Neural cell (in vitro differentiated cells): ENCODE measurements at regions not wholly inside any gene's neighbourhood (a gene's known extent, or its start where the extent isn't known, plus 50 kb on each side); places are given as distances from the start of the nearest gene placed in this dataset.

Experiments
- H2AFZ ChIP-seq: fragments of 200-600, 300-800 bp; sonication (generic), shearing (Covaris generic); 2 replicates; pipeline ENCODE4 v1.6.0; 2014; ENCODE audit warnings: low read depth, mild to moderate bottlenecking, antibody characterized with exemption, low read length, moderate library complexity
- H3F3A ChIP-seq: fragments of 200-600 bp; shearing (Covaris generic); 2 replicates; pipeline ENCODE4 v1.6.1; 2016; ENCODE audit warnings: mild to moderate bottlenecking, moderate library complexity, mixed read lengths, antibody characterized with exemption, low read length; ENCODE audit not compliant: insufficient read depth, poor library complexity, severe bottlenecking
- H3K27ac ChIP-seq: fragments of 200-600, 300-800 bp; sonication (generic), shearing (Covaris generic); 2 replicates; pipeline ENCODE4 v1.5.1; 2014; ENCODE audit warnings: mild to moderate bottlenecking, low read length, moderate library complexity
- H3K27me3 ChIP-seq: fragments of 300-800, 200-600 bp; sonication (generic), shearing (Covaris generic); 2 replicates; pipeline ENCODE4 v1.6.0; 2014; ENCODE audit warnings: mild to moderate bottlenecking, low read depth, low read length, moderate library complexity; ENCODE audit not compliant: insufficient read depth
- H3K36me3 ChIP-seq: fragments of 300-800, 200-600 bp; sonication (generic), shearing (Covaris generic); 2 replicates; pipeline ENCODE4 v1.5.1; 2014; ENCODE audit warnings: mild to moderate bottlenecking, antibody characterized with exemption, low read length, moderate library complexity; ENCODE audit not compliant: insufficient read depth
- H3K4me2 ChIP-seq: fragments of 300-800, 200-600 bp; sonication (generic), shearing (Covaris generic); 2 replicates; pipeline ENCODE4 v1.6.0; 2014; ENCODE audit warnings: mild to moderate bottlenecking, low read length
- H3K4me3 ChIP-seq: fragments of 300-800, 200-600 bp; sonication (generic), shearing (Covaris generic); 2 replicates; pipeline ENCODE4 v1.5.1; 2014; ENCODE audit warnings: mild to moderate bottlenecking, low read length, moderate library complexity
- H3K79me2 ChIP-seq: fragments of 200-600 bp; shearing (Covaris generic); replicated peaks from 2 replicates; pipeline ENCODE4 v1.6.0; 2014; ENCODE audit warnings: mild to moderate bottlenecking, low read length, moderate library complexity; ENCODE audit not compliant: insufficient read depth
- H3K9ac ChIP-seq: fragments of 300-800, 200-600 bp; sonication (generic), shearing (Covaris generic); 2 replicates; pipeline ENCODE4 v1.6.1; 2016; ENCODE audit warnings: mild to moderate bottlenecking, low read length, mixed read lengths
- H3K9me2 ChIP-seq: fragments of 200-600 bp; shearing (Covaris generic); 2 replicates; pipeline ENCODE4 v1.6.1; 2016; ENCODE audit warnings: mild to moderate bottlenecking, low read length, mixed read lengths; ENCODE audit not compliant: insufficient read depth
- H3K9me3 ChIP-seq: fragments of 200-600, 300-800 bp; sonication (generic), shearing (Covaris generic); 2 replicates; pipeline ENCODE4 v1.6.1; 2016; ENCODE audit warnings: mild to moderate bottlenecking, mixed run types, low read length, moderate library complexity, mixed read lengths
- H4K20me1 ChIP-seq: fragments of 200-600 bp; shearing (Covaris generic); 2 replicates; pipeline ENCODE4 v1.6.1; 2016; ENCODE audit warnings: mild to moderate bottlenecking, mixed run types; ENCODE audit not compliant: insufficient read depth
- EP300 ChIP-seq: fragments of 450-650 bp; conservative IDR thresholded peaks from 2 replicates; pipeline ENCODE4 v1.6.1; 2014; ENCODE audit warnings: antibody characterized with exemption, mild to moderate bottlenecking, moderate library complexity; ENCODE audit not compliant: poor library complexity, severe bottlenecking
- EZH2 ChIP-seq: fragments of 200-600, 300-800 bp; shearing (Covaris generic), sonication (generic); IDR thresholded peaks from 2 replicates; pipeline ENCODE4 v1.6.1; 2014; ENCODE audit warnings: antibody characterized with exemption, low read length, borderline replicate concordance, mild to moderate bottlenecking; ENCODE audit not compliant: insufficient read depth, poor library complexity, severe bottlenecking
- MXI1 ChIP-seq: fragments of 450-650 bp; conservative IDR thresholded peaks from 2 replicates; pipeline ENCODE4 v1.6.1; 2014; ENCODE audit warnings: antibody characterized with exemption, mild to moderate bottlenecking; ENCODE audit not compliant: poor library complexity, severe bottlenecking
- POLR2AphosphoS5 ChIP-seq: IDR thresholded peaks from 2 replicates; pipeline ENCODE4 v1.6.1; 2012
- RAD21 ChIP-seq: fragments of 450-650 bp; conservative IDR thresholded peaks from 2 replicates; pipeline ENCODE4 v1.6.1; 2014; ENCODE audit warnings: antibody characterized with exemption, mild to moderate bottlenecking, moderate library complexity
- SMC3 ChIP-seq: fragments of 450-650 bp; conservative IDR thresholded peaks from 2 replicates; pipeline ENCODE4 v1.6.1; 2014; ENCODE audit warnings: antibody characterized with exemption, mild to moderate bottlenecking, moderate library complexity; ENCODE audit not compliant: poor library complexity
- TAF1 ChIP-seq: IDR thresholded peaks from 2 replicates; pipeline ENCODE4 v1.6.1; 2012; ENCODE audit warnings: low read depth
- TF ChIP-seq, protein P1 (sequence below): fragments of 450-650 bp; IDR thresholded peaks from 2 replicates; pipeline ENCODE4 v1.5.1; 2014; ENCODE audit warnings: antibody characterized with exemption, mild to moderate bottlenecking, moderate library complexity; ENCODE audit not compliant: poor library complexity, severe bottlenecking
- TF ChIP-seq, protein P2 (sequence below): IDR thresholded peaks from 2 replicates; pipeline ENCODE4 v1.6.1; 2012; ENCODE audit warnings: borderline replicate concordance

DNA sequence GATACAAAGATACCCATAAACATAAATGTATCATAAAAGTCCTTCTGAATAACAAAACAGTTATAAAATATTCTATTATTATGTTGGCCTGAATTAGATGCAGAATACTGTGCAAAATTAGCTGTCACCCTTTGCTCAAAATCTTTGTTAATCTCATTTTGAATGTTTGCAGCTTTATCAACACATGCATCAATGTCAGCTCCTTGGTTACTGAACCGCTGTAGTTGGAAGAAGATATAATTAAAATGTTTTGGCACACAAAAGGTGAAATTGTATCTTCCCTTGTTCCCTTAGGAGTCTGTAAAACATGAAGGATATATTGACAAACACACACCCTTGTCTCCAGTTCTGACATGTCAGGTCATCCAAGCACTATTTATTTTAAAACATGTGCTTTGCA lies 146.3 kb upstream of the POU5F2 start:
- H3F3A ChIP-seq = no peaks in the 10 kb centered on the region

DNA sequence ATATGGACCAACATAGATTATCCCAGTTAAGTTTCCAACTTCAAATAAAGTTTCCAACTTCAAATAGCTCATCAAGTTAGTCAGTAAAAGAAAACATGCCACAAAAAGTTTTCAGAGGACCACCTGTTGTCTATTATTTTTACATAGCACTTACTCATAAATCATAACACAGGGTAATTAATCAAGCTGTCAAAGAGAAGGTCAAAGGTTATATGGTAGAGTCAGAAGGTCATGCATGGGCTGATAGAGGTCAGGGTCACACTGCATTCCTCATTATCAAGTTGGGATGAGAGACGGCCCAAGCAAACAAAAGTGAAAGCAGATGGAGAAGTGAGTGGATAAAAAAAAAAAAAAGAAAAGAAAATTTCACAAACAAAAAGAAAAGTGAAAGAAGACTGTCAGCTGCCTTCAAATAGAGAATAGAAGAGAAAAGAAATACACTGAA lies 145.5 kb upstream of the POU5F2 start:
- no peaks in the 10 kb centered on the region for H3K27me3 ChIP-seq
- H3K36me3 ChIP-seq = no peaks in the 10 kb centered on the region
- H2AFZ ChIP-seq = no peak overlapping the region
- H3K4me3 ChIP-seq = no peak overlapping the region
- no peaks in the 10 kb centered on the region for H3K9me3 ChIP-seq
- H3K9ac ChIP-seq = no peak overlapping the region
- no peaks in the 10 kb centered on the region for H3K9me2 ChIP-seq
- TF ChIP-seq EZH2 (no peak), TAF1 (no peak), RAD21 (no peak), EP300 (no peak), POLR2AphosphoS5 (no peak), MXI1 (no peak), SMC3 (no peak)
- TF ChIP-seq, protein P1, sequence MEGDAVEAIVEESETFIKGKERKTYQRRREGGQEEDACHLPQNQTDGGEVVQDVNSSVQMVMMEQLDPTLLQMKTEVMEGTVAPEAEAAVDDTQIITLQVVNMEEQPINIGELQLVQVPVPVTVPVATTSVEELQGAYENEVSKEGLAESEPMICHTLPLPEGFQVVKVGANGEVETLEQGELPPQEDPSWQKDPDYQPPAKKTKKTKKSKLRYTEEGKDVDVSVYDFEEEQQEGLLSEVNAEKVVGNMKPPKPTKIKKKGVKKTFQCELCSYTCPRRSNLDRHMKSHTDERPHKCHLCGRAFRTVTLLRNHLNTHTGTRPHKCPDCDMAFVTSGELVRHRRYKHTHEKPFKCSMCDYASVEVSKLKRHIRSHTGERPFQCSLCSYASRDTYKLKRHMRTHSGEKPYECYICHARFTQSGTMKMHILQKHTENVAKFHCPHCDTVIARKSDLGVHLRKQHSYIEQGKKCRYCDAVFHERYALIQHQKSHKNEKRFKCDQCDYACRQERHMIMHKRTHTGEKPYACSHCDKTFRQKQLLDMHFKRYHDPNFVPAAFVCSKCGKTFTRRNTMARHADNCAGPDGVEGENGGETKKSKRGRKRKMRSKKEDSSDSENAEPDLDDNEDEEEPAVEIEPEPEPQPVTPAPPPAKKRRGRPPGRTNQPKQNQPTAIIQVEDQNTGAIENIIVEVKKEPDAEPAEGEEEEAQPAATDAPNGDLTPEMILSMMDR = no peak
- TF ChIP-seq, protein P2, sequence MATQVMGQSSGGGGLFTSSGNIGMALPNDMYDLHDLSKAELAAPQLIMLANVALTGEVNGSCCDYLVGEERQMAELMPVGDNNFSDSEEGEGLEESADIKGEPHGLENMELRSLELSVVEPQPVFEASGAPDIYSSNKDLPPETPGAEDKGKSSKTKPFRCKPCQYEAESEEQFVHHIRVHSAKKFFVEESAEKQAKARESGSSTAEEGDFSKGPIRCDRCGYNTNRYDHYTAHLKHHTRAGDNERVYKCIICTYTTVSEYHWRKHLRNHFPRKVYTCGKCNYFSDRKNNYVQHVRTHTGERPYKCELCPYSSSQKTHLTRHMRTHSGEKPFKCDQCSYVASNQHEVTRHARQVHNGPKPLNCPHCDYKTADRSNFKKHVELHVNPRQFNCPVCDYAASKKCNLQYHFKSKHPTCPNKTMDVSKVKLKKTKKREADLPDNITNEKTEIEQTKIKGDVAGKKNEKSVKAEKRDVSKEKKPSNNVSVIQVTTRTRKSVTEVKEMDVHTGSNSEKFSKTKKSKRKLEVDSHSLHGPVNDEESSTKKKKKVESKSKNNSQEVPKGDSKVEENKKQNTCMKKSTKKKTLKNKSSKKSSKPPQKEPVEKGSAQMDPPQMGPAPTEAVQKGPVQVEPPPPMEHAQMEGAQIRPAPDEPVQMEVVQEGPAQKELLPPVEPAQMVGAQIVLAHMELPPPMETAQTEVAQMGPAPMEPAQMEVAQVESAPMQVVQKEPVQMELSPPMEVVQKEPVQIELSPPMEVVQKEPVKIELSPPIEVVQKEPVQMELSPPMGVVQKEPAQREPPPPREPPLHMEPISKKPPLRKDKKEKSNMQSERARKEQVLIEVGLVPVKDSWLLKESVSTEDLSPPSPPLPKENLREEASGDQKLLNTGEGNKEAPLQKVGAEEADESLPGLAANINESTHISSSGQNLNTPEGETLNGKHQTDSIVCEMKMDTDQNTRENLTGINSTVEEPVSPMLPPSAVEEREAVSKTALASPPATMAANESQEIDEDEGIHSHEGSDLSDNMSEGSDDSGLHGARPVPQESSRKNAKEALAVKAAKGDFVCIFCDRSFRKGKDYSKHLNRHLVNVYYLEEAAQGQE = no peak
- no peak overlapping the region for H3K4me2 ChIP-seq
- H4K20me1 ChIP-seq = no peaks in the 10 kb centered on the region
- no peak overlapping the region for H3K27ac ChIP-seq
- no peaks in the 10 kb centered on the region for H3F3A ChIP-seq
- no peaks in the 10 kb centered on the region for H3K79me2 ChIP-seq

More for the DNA sequence above, 146.3 kb upstream of the POU5F2 start:
- Histone ChIP-seq H3K9me2 (no peaks in the 10 kb centered on the region), H3K4me2 (no peak overlapping the region), H3K9me3 (no peaks in the 10 kb centered on the region), H2AFZ (no peak overlapping the region), H3K27ac (no peak overlapping the region), H3K9ac (no peak overlapping the region), H3K36me3 (no peaks in the 10 kb centered on the region), H3K27me3 (no peaks in the 10 kb centered on the region), H3K4me3 (no peak overlapping the region), H3K79me2 (no peaks in the 10 kb centered on the region), H4K20me1 (no peaks in the 10 kb centered on the region)
- TF ChIP-seq MXI1 (no peak), SMC3 (no peak), RAD21 (no peak), TAF1 (no peak), POLR2AphosphoS5 (no peak), EZH2 (no peak), EP300 (no peak)
- TF ChIP-seq, protein P2 = no peak
- TF ChIP-seq, protein P1 = no peak
